ENCODE measurements at regions not wholly inside any gene's neighbourhood (a gene's known extent, or its start where the extent isn't known, plus 50 kb on each side); places are given as distances from the start of the nearest gene placed in this dataset.

DNA sequence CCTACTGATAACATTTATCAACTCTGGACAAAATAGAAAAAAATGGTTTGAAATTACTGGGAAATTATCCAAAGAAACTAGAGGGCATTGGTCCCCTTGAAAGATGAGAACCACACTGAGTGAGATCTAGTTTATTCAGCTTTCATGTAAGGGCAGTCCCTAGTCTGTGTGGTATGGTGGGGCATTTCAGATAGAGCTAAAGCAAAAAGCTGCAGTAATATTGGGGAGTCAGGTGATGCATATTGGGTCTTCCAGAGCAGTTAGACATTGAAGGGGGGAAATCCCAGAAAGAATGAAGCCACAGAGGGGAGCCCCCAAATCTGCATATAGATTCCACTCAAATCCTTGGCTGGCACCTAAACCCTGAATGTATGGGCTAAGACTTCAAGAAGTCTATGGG is 347.7 kb upstream of the POU3F1 start:
- TF ChIP-seq, protein P1, sequence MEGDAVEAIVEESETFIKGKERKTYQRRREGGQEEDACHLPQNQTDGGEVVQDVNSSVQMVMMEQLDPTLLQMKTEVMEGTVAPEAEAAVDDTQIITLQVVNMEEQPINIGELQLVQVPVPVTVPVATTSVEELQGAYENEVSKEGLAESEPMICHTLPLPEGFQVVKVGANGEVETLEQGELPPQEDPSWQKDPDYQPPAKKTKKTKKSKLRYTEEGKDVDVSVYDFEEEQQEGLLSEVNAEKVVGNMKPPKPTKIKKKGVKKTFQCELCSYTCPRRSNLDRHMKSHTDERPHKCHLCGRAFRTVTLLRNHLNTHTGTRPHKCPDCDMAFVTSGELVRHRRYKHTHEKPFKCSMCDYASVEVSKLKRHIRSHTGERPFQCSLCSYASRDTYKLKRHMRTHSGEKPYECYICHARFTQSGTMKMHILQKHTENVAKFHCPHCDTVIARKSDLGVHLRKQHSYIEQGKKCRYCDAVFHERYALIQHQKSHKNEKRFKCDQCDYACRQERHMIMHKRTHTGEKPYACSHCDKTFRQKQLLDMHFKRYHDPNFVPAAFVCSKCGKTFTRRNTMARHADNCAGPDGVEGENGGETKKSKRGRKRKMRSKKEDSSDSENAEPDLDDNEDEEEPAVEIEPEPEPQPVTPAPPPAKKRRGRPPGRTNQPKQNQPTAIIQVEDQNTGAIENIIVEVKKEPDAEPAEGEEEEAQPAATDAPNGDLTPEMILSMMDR (IDR thresholded peaks at IDR 0.05), result no peak
- no peak for TF ChIP-seq POLR2A (IDR thresholded peaks at IDR 0.05)
